ENCODE measurements at regions not wholly inside any gene's neighbourhood (a gene's known extent, or its start where the extent isn't known, plus 50 kb on each side); places are given as distances from the start of the nearest gene placed in this dataset.

DNA sequence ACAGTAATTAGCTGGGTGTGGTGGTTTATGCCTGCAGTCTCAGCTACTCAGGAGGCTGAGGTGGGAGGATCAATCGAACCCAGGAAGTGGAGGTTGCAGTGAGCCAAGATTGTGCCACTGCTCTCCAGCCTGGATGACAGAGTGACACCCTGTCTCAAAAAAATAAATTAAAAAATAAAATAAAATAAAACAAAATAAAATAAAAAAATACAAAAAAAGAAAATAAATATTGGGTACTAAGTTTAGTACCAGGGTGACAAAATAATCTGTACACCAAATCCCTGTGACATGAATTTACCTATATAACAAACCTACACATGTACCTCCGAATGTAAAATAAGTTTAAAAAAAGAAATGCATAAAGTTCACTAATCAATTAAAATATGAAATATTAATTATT, 666.0 kb upstream of the CDH18 start:
- TF ChIP-seq, protein P1, sequence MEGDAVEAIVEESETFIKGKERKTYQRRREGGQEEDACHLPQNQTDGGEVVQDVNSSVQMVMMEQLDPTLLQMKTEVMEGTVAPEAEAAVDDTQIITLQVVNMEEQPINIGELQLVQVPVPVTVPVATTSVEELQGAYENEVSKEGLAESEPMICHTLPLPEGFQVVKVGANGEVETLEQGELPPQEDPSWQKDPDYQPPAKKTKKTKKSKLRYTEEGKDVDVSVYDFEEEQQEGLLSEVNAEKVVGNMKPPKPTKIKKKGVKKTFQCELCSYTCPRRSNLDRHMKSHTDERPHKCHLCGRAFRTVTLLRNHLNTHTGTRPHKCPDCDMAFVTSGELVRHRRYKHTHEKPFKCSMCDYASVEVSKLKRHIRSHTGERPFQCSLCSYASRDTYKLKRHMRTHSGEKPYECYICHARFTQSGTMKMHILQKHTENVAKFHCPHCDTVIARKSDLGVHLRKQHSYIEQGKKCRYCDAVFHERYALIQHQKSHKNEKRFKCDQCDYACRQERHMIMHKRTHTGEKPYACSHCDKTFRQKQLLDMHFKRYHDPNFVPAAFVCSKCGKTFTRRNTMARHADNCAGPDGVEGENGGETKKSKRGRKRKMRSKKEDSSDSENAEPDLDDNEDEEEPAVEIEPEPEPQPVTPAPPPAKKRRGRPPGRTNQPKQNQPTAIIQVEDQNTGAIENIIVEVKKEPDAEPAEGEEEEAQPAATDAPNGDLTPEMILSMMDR (IDR thresholded peaks at IDR 0.05 in 4 of 5, conservative IDR thresholded peaks at IDR 0.05 in 1 of 5): no peak
- no peak for TF ChIP-seq POLR2A (IDR thresholded peaks at IDR 0.05)
